ENCODE measurements at regions not wholly inside any gene's neighbourhood (a gene's known extent, or its start where the extent isn't known, plus 50 kb on each side); places are given as distances from the start of the nearest gene placed in this dataset.

DNA sequence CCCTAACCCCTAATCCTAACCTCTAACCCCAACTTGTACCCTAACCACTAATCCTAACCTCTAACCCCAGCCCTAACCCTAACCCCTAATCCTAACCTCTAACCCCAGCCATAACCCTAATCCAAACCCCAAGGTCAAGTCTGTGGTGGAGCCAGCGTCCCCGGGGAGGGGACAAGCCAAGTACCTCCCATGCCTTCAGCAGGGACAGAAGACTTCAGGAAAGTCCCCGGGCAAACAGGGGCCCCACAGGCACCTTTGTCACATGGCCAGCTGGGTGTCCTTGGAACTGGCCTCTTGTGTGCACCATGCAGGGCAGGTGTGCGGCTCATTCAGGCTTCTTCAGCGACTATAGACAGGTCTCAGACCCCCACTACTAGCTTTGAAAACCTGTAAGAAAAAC, 555.8 kb downstream of the BRD1 start:
- Histone ChIP-seq H3K27me3 (replicated peaks; ENCODE audit: insufficient read depth, low read length) (peaks cover 46% of the 10 kb centered on the region), H3F3A (ENCODE audit: insufficient read depth, low read length) (no peaks in the 10 kb centered on the region)
- TF ChIP-seq EZH2phosphoT487 (IDR thresholded peaks at IDR 0.05; ENCODE audit: low read length) (no peak), EZH2 (optimal IDR thresholded peaks at IDR 0.05; ENCODE audit: low read depth, low read length) (no peak)
- TF ChIP-seq, protein P1, sequence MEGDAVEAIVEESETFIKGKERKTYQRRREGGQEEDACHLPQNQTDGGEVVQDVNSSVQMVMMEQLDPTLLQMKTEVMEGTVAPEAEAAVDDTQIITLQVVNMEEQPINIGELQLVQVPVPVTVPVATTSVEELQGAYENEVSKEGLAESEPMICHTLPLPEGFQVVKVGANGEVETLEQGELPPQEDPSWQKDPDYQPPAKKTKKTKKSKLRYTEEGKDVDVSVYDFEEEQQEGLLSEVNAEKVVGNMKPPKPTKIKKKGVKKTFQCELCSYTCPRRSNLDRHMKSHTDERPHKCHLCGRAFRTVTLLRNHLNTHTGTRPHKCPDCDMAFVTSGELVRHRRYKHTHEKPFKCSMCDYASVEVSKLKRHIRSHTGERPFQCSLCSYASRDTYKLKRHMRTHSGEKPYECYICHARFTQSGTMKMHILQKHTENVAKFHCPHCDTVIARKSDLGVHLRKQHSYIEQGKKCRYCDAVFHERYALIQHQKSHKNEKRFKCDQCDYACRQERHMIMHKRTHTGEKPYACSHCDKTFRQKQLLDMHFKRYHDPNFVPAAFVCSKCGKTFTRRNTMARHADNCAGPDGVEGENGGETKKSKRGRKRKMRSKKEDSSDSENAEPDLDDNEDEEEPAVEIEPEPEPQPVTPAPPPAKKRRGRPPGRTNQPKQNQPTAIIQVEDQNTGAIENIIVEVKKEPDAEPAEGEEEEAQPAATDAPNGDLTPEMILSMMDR (IDR thresholded peaks at IDR 0.05; ENCODE audit: low read length) = no peak

DNA sequence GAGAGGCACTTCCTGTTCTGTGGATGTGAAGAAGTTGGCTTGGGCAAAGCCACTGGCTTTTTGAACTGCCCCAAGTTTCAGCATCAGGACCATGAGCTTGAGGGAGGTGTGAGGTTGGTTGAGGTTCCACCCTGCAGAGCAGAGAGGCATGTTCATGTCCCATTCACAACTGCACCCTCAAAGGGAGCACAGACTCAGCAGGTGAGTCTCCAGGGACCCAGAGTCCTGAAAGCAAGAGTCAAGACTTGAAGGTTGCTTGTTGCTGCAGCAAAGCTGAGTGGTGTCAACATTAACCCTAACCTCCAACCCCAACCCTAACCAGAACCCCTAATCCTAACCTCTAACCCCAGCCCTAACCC, 556.3 kb downstream of the BRD1 start:
- H3K27ac ChIP-seq (ENCODE audit: low read length) = no peak overlapping the region
- no peak overlapping the region for H2AFZ ChIP-seq (ENCODE audit: low read length)
- DNase-seq = no peak
- no peaks in the 10 kb centered on the region for H3F3A ChIP-seq (ENCODE audit: insufficient read depth, low read length)
- no peaks in the 10 kb centered on the region for H3K9me2 ChIP-seq (replicated peaks; ENCODE audit: insufficient read depth, low read length)
- H3K9me3 ChIP-seq (replicated peaks; ENCODE audit: insufficient read depth, low read length) = no peaks in the 10 kb centered on the region
- H3K4me3 ChIP-seq (ENCODE audit: low read length) = no peak overlapping the region
- no peaks in the 10 kb centered on the region for H3K36me3 ChIP-seq (replicated peaks; ENCODE audit: insufficient read depth, low read length)
- H3K79me2 ChIP-seq (ENCODE audit: low read length) = no peaks in the 10 kb centered on the region
- H3K27me3 ChIP-seq (replicated peaks; ENCODE audit: insufficient read depth, low read length) = peaks cover 41% of the 10 kb centered on the region
- H3K4me2 ChIP-seq (ENCODE audit: low read depth, low read length) = no peak overlapping the region
- TF ChIP-seq EZH2 (optimal IDR thresholded peaks at IDR 0.05; ENCODE audit: low read depth, low read length) (no peak), EZH2phosphoT487 (IDR thresholded peaks at IDR 0.05; ENCODE audit: low read length) (no peak)
- TF ChIP-seq, protein P1 (IDR thresholded peaks at IDR 0.05; ENCODE audit: low read length) = no peak
- no peak overlapping the region for H3K9ac ChIP-seq (ENCODE audit: low read length)
- no peaks in the 10 kb centered on the region for H3K4me1 ChIP-seq (ENCODE audit: low read length)
- H4K20me1 ChIP-seq (ENCODE audit: insufficient read depth, low read length) = no peaks in the 10 kb centered on the region

More for the DNA sequence above, 555.8 kb downstream of the BRD1 start:
- no peak overlapping the region for H3K9ac ChIP-seq (ENCODE audit: low read length)
- H3K27ac ChIP-seq (ENCODE audit: low read length) = no peak overlapping the region
- DNase-seq = no peak
- no peaks in the 10 kb centered on the region for H3K79me2 ChIP-seq (ENCODE audit: low read length)
- no peaks in the 10 kb centered on the region for H3K9me2 ChIP-seq (replicated peaks; ENCODE audit: insufficient read depth, low read length)
- no peak overlapping the region for H3K4me2 ChIP-seq (ENCODE audit: low read depth, low read length)
- H3K9me3 ChIP-seq (replicated peaks; ENCODE audit: insufficient read depth, low read length) = no peaks in the 10 kb centered on the region
- no peaks in the 10 kb centered on the region for H4K20me1 ChIP-seq (ENCODE audit: insufficient read depth, low read length)
- no peak overlapping the region for H2AFZ ChIP-seq (ENCODE audit: low read length)
- H3K4me1 ChIP-seq (ENCODE audit: low read length) = no peaks in the 10 kb centered on the region
- no peak overlapping the region for H3K4me3 ChIP-seq (ENCODE audit: low read length)
- no peaks in the 10 kb centered on the region for H3K36me3 ChIP-seq (replicated peaks; ENCODE audit: insufficient read depth, low read length)

DNA sequence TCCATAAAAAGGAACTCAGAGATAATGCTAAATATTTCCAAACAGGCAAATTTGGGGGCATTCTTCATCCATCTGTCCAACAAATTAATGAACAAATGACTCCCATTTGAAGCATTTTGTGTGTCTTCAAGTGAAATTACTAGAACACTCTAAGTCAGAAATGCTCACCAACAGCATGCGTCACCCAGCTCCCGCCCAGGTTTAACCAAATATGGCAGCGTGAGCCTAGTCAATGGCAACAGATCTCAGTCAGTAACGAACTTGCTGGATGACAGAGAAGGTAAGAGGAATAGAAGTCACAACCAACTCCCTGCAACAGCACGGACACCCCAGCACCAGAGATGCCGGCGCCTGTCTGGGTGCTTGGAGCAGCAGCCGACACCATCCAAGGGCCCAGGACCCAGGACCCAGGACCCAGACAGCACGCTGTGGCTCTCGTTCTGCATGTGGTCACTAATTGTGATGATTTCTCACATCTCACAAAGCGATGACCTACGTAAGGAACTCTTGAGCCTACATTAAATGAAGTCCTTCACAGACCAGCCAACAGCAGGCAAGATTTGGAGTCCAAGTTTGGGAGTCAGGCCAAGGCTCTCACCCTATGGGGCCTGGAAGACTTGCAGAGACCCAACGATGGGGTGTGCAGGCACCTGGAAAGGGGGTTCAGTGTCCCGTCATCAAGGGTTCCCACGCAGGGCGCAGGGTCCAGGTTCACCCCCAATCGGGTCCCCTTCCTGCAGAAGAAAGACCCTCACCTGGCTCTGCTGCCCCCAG, 556.9 kb downstream of the BRD1 start:
- no peaks in the 10 kb centered on the region for H3K36me3 ChIP-seq (replicated peaks; ENCODE audit: insufficient read depth, low read length)
- no peak for DNase-seq
- H3K4me1 ChIP-seq (ENCODE audit: low read length) = no peaks in the 10 kb centered on the region
- H3K9me2 ChIP-seq (replicated peaks; ENCODE audit: insufficient read depth, low read length) = no peaks in the 10 kb centered on the region
- no peaks in the 10 kb centered on the region for H3K79me2 ChIP-seq (ENCODE audit: low read length)
- no peak overlapping the region for H3K4me2 ChIP-seq (ENCODE audit: low read depth, low read length)
- H3K27ac ChIP-seq (ENCODE audit: low read length) = no peak overlapping the region
- no peaks in the 10 kb centered on the region for H4K20me1 ChIP-seq (ENCODE audit: insufficient read depth, low read length)
- H3F3A ChIP-seq (ENCODE audit: insufficient read depth, low read length) = no peaks in the 10 kb centered on the region
- TF ChIP-seq EZH2phosphoT487 (IDR thresholded peaks at IDR 0.05; ENCODE audit: low read length) (no peak), EZH2 (optimal IDR thresholded peaks at IDR 0.05; ENCODE audit: low read depth, low read length) (no peak)
- TF ChIP-seq, protein P1 (IDR thresholded peaks at IDR 0.05; ENCODE audit: low read length) = no peak
- no peaks in the 10 kb centered on the region for H3K9me3 ChIP-seq (replicated peaks; ENCODE audit: insufficient read depth, low read length)
- H3K4me3 ChIP-seq (ENCODE audit: low read length) = no peak overlapping the region
- H3K27me3 ChIP-seq (replicated peaks; ENCODE audit: insufficient read depth, low read length) = peaks cover 37% of the 10 kb centered on the region
- H2AFZ ChIP-seq (ENCODE audit: low read length) = no peak overlapping the region
- no peak overlapping the region for H3K9ac ChIP-seq (ENCODE audit: low read length)

Measured in MM.1S (cell line).